ENCODE measurements at regions not wholly inside any gene's neighbourhood (a gene's known extent, or its start where the extent isn't known, plus 50 kb on each side); places are given as distances from the start of the nearest gene placed in this dataset.

DNA sequence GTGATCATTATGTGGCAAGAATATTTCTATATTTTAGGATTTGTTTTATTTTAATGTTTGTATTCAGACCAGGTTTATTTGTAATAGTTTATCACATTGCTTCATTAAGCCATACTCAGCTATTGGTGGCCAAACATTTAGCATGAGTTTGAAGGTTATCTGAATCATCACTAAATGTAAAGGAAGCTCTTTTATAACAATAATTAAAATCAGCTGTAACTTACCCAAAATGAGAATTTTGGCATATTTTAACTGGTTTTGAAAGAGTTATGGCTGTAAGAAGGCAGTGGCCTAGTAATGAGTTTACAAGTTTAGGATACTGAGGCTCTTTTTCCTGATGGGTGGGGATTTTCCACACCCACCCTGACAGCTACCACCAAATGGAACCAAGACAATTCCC is 177.8 kb downstream of the EN1 start:
- Histone ChIP-seq H3K27me3 (no peaks in the 10 kb centered on the region), H3K9ac (no peak overlapping the region), H3F3A (ENCODE audit: low read depth) (no peaks in the 10 kb centered on the region), H3K4me1 (peaks cover 7% of the 10 kb centered on the region), H3K4me3 (no peak overlapping the region), H2AFZ (replicated peaks) (no peak overlapping the region), H3K27ac (no peak overlapping the region), H3K4me2 (no peak overlapping the region), H4K20me1 (ENCODE audit: low read depth) (no peaks in the 10 kb centered on the region), H3K79me2 (ENCODE audit: low read depth) (no peaks in the 10 kb centered on the region), H3K36me3 (no peaks in the 10 kb centered on the region), H3K9me3 (ENCODE audit: low read depth) (no peaks in the 10 kb centered on the region)
- H3K4me1 Mint-ChIP-seq, result peaks cover 28% of the 10 kb centered on the region
- DNase-seq (ENCODE audit: low spot score), result no peak
- no peak overlapping the region for H3K4me3 Mint-ChIP-seq
- H3K36me3 Mint-ChIP-seq, result no peaks in the 10 kb centered on the region
- no peak overlapping the region for H3K27ac Mint-ChIP-seq
- H3K27me3 Mint-ChIP-seq (ENCODE audit: insufficient read depth, low read depth), result peaks cover 4% of the 10 kb centered on the region
- TF ChIP-seq, protein P1, sequence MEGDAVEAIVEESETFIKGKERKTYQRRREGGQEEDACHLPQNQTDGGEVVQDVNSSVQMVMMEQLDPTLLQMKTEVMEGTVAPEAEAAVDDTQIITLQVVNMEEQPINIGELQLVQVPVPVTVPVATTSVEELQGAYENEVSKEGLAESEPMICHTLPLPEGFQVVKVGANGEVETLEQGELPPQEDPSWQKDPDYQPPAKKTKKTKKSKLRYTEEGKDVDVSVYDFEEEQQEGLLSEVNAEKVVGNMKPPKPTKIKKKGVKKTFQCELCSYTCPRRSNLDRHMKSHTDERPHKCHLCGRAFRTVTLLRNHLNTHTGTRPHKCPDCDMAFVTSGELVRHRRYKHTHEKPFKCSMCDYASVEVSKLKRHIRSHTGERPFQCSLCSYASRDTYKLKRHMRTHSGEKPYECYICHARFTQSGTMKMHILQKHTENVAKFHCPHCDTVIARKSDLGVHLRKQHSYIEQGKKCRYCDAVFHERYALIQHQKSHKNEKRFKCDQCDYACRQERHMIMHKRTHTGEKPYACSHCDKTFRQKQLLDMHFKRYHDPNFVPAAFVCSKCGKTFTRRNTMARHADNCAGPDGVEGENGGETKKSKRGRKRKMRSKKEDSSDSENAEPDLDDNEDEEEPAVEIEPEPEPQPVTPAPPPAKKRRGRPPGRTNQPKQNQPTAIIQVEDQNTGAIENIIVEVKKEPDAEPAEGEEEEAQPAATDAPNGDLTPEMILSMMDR (IDR thresholded peaks at IDR 0.05), result no peak
- TF ChIP-seq EZH2 (IDR thresholded peaks at IDR 0.05) (no peak), EZH2phosphoT487 (IDR thresholded peaks at IDR 0.05) (no peak)
- H3K9me3 Mint-ChIP-seq, result no peaks in the 10 kb centered on the region

- peak; percentile 24 for DNase-seq (ENCODE audit: low spot score)
- peak overlapping the region; percentile 9 for H3K27ac Mint-ChIP-seq
- H3K9me3 Mint-ChIP-seq, result no peaks in the 10 kb centered on the region
- Histone ChIP-seq H3K27ac (no peak overlapping the region), H3K4me1 (peaks cover 7% of the 10 kb centered on the region), H3K36me3 (no peaks in the 10 kb centered on the region), H3F3A (ENCODE audit: low read depth) (no peaks in the 10 kb centered on the region), H3K4me3 (no peak overlapping the region), H3K4me2 (no peak overlapping the region), H3K9me3 (ENCODE audit: low read depth) (no peaks in the 10 kb centered on the region), H3K9ac (no peak overlapping the region), H3K27me3 (no peaks in the 10 kb centered on the region), H3K79me2 (ENCODE audit: low read depth) (no peaks in the 10 kb centered on the region), H2AFZ (replicated peaks) (peak overlapping the region; percentile 3), H4K20me1 (ENCODE audit: low read depth) (no peaks in the 10 kb centered on the region)
- H3K36me3 Mint-ChIP-seq, result no peaks in the 10 kb centered on the region
- H3K27me3 Mint-ChIP-seq (ENCODE audit: insufficient read depth, low read depth), result peaks cover 4% of the 10 kb centered on the region
- peak overlapping the region; percentile 67 for H3K4me3 Mint-ChIP-seq
- TF ChIP-seq, protein P1 (IDR thresholded peaks at IDR 0.05), result no peak
- TF ChIP-seq EZH2phosphoT487 (IDR thresholded peaks at IDR 0.05) (no peak), EZH2 (IDR thresholded peaks at IDR 0.05) (no peak)
- H3K4me1 Mint-ChIP-seq, result peaks cover 28% of the 10 kb centered on the region
Observed at GRCh38 chr2:118668431-118669424, 178.7 kb downstream of the EN1 start.

DNA sequence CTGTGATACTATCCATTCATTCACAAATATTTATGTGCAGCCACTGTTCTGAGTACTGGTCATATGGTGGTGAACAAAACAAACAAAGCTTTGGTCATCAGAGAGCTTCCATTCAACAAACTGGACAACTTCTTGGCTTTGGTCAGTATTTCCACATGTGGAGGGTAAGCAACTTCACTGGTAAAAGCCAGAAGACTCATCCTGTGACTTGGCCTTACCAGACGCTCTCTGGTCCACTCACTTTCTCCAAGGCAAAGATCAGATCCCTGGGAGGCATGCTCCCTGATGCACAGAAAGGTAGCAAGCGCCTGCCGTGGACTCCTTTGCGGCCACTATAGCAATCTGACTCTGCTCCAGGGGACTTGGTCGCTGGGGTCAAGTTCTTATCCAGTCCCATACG is 179.5 kb downstream of the EN1 start:
- no peak for TF ChIP-seq EZH2 (IDR thresholded peaks at IDR 0.05)
- TF ChIP-seq, protein P1 (IDR thresholded peaks at IDR 0.05), result no peak
- TF ChIP-seq EZH2phosphoT487 (IDR thresholded peaks at IDR 0.05), result no peak
- Mint-ChIP-seq H3K36me3 (no peaks in the 10 kb centered on the region), H3K27me3 (ENCODE audit: insufficient read depth, low read depth) (peaks cover 2% of the 10 kb centered on the region), H3K4me1 (peaks cover 28% of the 10 kb centered on the region), H3K4me3 (no peak overlapping the region), H3K9me3 (no peaks in the 10 kb centered on the region), H3K27ac (no peak overlapping the region)
- DNase-seq (ENCODE audit: low spot score), result no peak
- H3K4me2 ChIP-seq, result no peak overlapping the region
- H3K27ac ChIP-seq, result no peak overlapping the region
- H2AFZ ChIP-seq (replicated peaks), result no peak overlapping the region
- no peaks in the 10 kb centered on the region for H3F3A ChIP-seq (ENCODE audit: low read depth)
- H3K9ac ChIP-seq, result no peak overlapping the region
- peaks cover 7% of the 10 kb centered on the region for H3K4me1 ChIP-seq
- no peaks in the 10 kb centered on the region for H3K9me3 ChIP-seq (ENCODE audit: low read depth)
- H3K27me3 ChIP-seq, result no peaks in the 10 kb centered on the region
- H3K79me2 ChIP-seq (ENCODE audit: low read depth), result no peaks in the 10 kb centered on the region
- no peaks in the 10 kb centered on the region for H4K20me1 ChIP-seq (ENCODE audit: low read depth)
- H3K36me3 ChIP-seq, result no peaks in the 10 kb centered on the region
- no peak overlapping the region for H3K4me3 ChIP-seq

Measured in neural progenitor cell (in vitro differentiated cells).